H9 (cell line): ENCODE measurements at regions not wholly inside any gene's neighbourhood (a gene's known extent, or its start where the extent isn't known, plus 50 kb on each side); places are given as distances from the start of the nearest gene placed in this dataset.

Source experiments
- DNase-seq: peaks from one replicate; pipeline ENCODE4 v3.0.0-alpha.2; 2017
- H2AFZ ChIP-seq: one replicate; pipeline ENCODE4 v1.6.1; 2013; ENCODE audit warnings: mild to moderate bottlenecking, low read length, control low read depth, moderate library complexity
- H2AK5ac ChIP-seq: 2 replicates; pipeline ENCODE4 v1.6.1; 2013; ENCODE audit warnings: low read length, control low read depth, mixed read lengths; ENCODE audit not compliant: insufficient read length
- H2BK120ac ChIP-seq: one replicate; pipeline ENCODE4 v1.6.1; 2013; ENCODE audit warnings: low read depth, mild to moderate bottlenecking, low read length, control low read depth, inconsistent platforms; ENCODE audit not compliant: poor library complexity, severe bottlenecking
- H2BK12ac ChIP-seq: 2 replicates; pipeline ENCODE4 v1.6.1; 2013; ENCODE audit warnings: low read length, control low read depth, mixed read lengths, low read depth; ENCODE audit not compliant: insufficient read length
- H2BK15ac ChIP-seq: 2 replicates; pipeline ENCODE4 v1.6.1; 2013; ENCODE audit warnings: low read depth, low read length, control low read depth
- H2BK20ac ChIP-seq: one replicate; pipeline ENCODE4 v1.6.1; 2013; ENCODE audit warnings: low read depth, mild to moderate bottlenecking, low read length, control low read depth, inconsistent platforms; ENCODE audit not compliant: poor library complexity, severe bottlenecking
- H2BK5ac ChIP-seq: 2 replicates; pipeline ENCODE4 v1.6.1; 2013; ENCODE audit warnings: low read length, control low read depth, mixed read lengths; ENCODE audit not compliant: insufficient read length
- H3K14ac ChIP-seq: 2 replicates; pipeline ENCODE4 v1.6.1; 2013; ENCODE audit warnings: low read length, control low read depth; ENCODE audit not compliant: insufficient read depth
- H3K18ac ChIP-seq: 2 replicates; pipeline ENCODE4 v1.6.1; 2013; ENCODE audit warnings: low read depth, mild to moderate bottlenecking, mixed read lengths, low read length, control low read depth; ENCODE audit not compliant: insufficient read length
- H3K23ac ChIP-seq: 2 replicates; pipeline ENCODE4 v1.6.1; 2013; ENCODE audit warnings: low read length, control low read depth, mixed read lengths, low read depth; ENCODE audit not compliant: insufficient read length
- H3K23me2 ChIP-seq: 2 replicates; pipeline ENCODE4 v1.6.1; 2013; ENCODE audit warnings: low read depth, mild to moderate bottlenecking, mixed read lengths, low read length, control low read depth; ENCODE audit not compliant: insufficient read length, poor library complexity, severe bottlenecking
- H3K27ac ChIP-seq: 2 replicates; pipeline ENCODE4 v1.5.1; 2013; ENCODE audit warnings: low read length, control low read depth, mixed read lengths, low read depth; ENCODE audit not compliant: insufficient read length
- H3K27me3 ChIP-seq: 2 replicates; pipeline ENCODE4 v1.6.1; 2013; ENCODE audit warnings: low read length, control low read depth, inconsistent platforms; ENCODE audit not compliant: insufficient read depth
- H3K4ac ChIP-seq: 2 replicates; pipeline ENCODE4 v1.6.1; 2013; ENCODE audit warnings: low read depth, mild to moderate bottlenecking, control low read depth, inconsistent platforms, low read length, moderate library complexity
- H3K4me1 ChIP-seq: 2 replicates; pipeline ENCODE4 v1.6.1; 2013; ENCODE audit warnings: low read length, control low read depth, inconsistent platforms; ENCODE audit not compliant: insufficient read depth
- H3K4me2 ChIP-seq: 2 replicates; pipeline ENCODE4 v1.6.1; 2013; ENCODE audit warnings: low read length, control low read depth, mixed read lengths; ENCODE audit not compliant: insufficient read length, insufficient read depth
- H3K56ac ChIP-seq: 2 replicates; pipeline ENCODE4 v1.6.1; 2013; ENCODE audit warnings: low read depth, mild to moderate bottlenecking, mixed read lengths, low read length, control low read depth; ENCODE audit not compliant: insufficient read length
- H3K79me1 ChIP-seq: 2 replicates; pipeline ENCODE4 v1.6.1; 2013; ENCODE audit warnings: low read depth, mild to moderate bottlenecking, moderate library complexity, low read length, control low read depth, inconsistent platforms; ENCODE audit not compliant: insufficient read depth, poor library complexity, severe bottlenecking
- H3K79me2 ChIP-seq: 2 replicates; pipeline ENCODE4 v1.6.1; 2013; ENCODE audit warnings: low read length, control low read depth, inconsistent platforms; ENCODE audit not compliant: insufficient read depth
- H3K9ac ChIP-seq: 2 replicates; pipeline ENCODE4 v1.6.1; 2013; ENCODE audit warnings: low read length, control low read depth, mixed read lengths; ENCODE audit not compliant: insufficient read length; ENCODE audit errors: extremely low read depth
- H3K9me3 ChIP-seq: one replicate; pipeline ENCODE4 v1.6.1; 2013; ENCODE audit warnings: low read depth, low read length, inconsistent platforms; ENCODE audit not compliant: control insufficient read depth
- H3T11ph ChIP-seq: one replicate; pipeline ENCODE4 v1.6.1; 2013; ENCODE audit warnings: mild to moderate bottlenecking, low read length, control low read depth, inconsistent platforms
- H4K20me1 ChIP-seq: one replicate; pipeline ENCODE4 v1.6.1; 2013; ENCODE audit not compliant: control insufficient read depth, insufficient read length, insufficient read depth
- H4K5ac ChIP-seq: 2 replicates; pipeline ENCODE4 v1.6.1; 2013; ENCODE audit warnings: low read depth, mild to moderate bottlenecking, mixed read lengths, low read length, control low read depth; ENCODE audit not compliant: insufficient read length
- H4K8ac ChIP-seq: replicated peaks from 2 replicates; pipeline ENCODE4 v1.6.1; 2013; ENCODE audit warnings: low read length, control low read depth, mixed read lengths, low read depth; ENCODE audit not compliant: insufficient read length
- H4K91ac ChIP-seq: 2 replicates; pipeline ENCODE4 v1.6.1; 2013; ENCODE audit warnings: low read depth, mild to moderate bottlenecking, moderate library complexity, mixed read lengths, low read length, control low read depth; ENCODE audit not compliant: insufficient read length
- H3K27ac Mint-ChIP-seq, 3 experiments: 2 replicates in 2 of 3; 3 replicates in 1 of 3; pipeline ENCODE4 v1.8.0; 2020 to 2021; ENCODE audit warnings: mixed read lengths in 3 of 3, mild to moderate bottlenecking in 1 of 3, moderate library complexity in 1 of 3
- H3K27me3 Mint-ChIP-seq: 2 replicates; pipeline ENCODE4 v1.8.0; 2021; ENCODE audit warnings: low read depth, mild to moderate bottlenecking, moderate library complexity, mixed read lengths
- H3K36me3 Mint-ChIP-seq, 3 experiments: 2 replicates in 2 of 3; 3 replicates in 1 of 3; pipeline ENCODE4 v1.8.0; 2020 to 2021; ENCODE audit warnings: low read depth in 3 of 3, mixed read lengths in 3 of 3; ENCODE audit not compliant: insufficient read depth in 1 of 3
- H3K4me1 Mint-ChIP-seq, 2 experiments: 2 replicates each; pipeline ENCODE4 v1.8.0; 2020; ENCODE audit warnings: mixed read lengths in 2 of 2
- H3K4me3 Mint-ChIP-seq, 2 experiments: 2 replicates in 1 of 2; 3 replicates in 1 of 2; pipeline ENCODE4 v1.8.0; 2020 to 2021; ENCODE audit warnings: mild to moderate bottlenecking in 2 of 2, mixed read lengths in 2 of 2, moderate library complexity in 1 of 2
- H3K9me3 Mint-ChIP-seq, 2 experiments: 2 replicates in 1 of 2; 3 replicates in 1 of 2; pipeline ENCODE4 v1.8.0; 2020; ENCODE audit warnings: mild to moderate bottlenecking in 2 of 2, mixed read lengths in 2 of 2, moderate library complexity in 1 of 2
- WGBS: extraction: QIAGEN DNeasy Blood & Tissue Kit; methylation state at CpG from one replicate; pipeline ENCODE4 v1.1.7; 2013; ENCODE audit warnings: missing lambda C conversion rate, low lambda C conversion rate, mixed read lengths; ENCODE audit not compliant: insufficient read length; ENCODE audit errors: extremely low coverage; 5-methylcytosine and 5-hydroxymethylcytosine counted together
- TF ChIP-seq, protein P1 (sequence below): fragments of 200-600 bp; sonication (generic); conservative IDR thresholded peaks from 3 replicates; pipeline ENCODE4 v1.8.0; 2021; ENCODE audit warnings: antibody characterized with exemption, mild to moderate bottlenecking

DNA sequence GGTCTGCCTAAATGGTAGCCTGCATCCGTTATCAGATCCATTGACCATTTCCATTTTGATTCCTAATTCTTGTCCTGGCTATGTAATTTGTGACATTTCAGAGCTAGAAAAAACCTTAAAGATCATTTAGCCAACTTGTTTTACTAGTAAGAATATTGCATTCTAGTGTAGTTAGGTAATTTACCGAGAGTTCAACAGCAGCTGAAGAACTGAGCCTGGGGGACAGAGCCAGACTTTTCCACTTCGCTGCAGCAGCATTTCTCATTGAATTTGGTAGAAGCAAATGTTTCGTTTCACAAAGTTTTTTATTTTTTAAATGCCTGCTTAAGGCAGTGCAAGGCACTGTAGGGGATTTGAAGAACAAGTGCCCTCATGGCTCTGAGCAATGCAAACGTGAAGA lies 59.2 kb upstream of the MARCHF10 start:
- TF ChIP-seq, protein P1, sequence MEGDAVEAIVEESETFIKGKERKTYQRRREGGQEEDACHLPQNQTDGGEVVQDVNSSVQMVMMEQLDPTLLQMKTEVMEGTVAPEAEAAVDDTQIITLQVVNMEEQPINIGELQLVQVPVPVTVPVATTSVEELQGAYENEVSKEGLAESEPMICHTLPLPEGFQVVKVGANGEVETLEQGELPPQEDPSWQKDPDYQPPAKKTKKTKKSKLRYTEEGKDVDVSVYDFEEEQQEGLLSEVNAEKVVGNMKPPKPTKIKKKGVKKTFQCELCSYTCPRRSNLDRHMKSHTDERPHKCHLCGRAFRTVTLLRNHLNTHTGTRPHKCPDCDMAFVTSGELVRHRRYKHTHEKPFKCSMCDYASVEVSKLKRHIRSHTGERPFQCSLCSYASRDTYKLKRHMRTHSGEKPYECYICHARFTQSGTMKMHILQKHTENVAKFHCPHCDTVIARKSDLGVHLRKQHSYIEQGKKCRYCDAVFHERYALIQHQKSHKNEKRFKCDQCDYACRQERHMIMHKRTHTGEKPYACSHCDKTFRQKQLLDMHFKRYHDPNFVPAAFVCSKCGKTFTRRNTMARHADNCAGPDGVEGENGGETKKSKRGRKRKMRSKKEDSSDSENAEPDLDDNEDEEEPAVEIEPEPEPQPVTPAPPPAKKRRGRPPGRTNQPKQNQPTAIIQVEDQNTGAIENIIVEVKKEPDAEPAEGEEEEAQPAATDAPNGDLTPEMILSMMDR: no peak
- Histone ChIP-seq H3T11ph (no peak overlapping the region), H3K23me2 (no peaks in the 10 kb centered on the region), H4K5ac (no peak overlapping the region), H2AFZ (no peak overlapping the region), H3K27ac (no peak overlapping the region), H4K91ac (no peak overlapping the region), H4K8ac (no peak overlapping the region), H2AK5ac (no peak overlapping the region), H3K4me1 (0 out of 2 replicates have a peak, but pooled peaks cover 3% of the 10 kb centered on the region), H3K56ac (no peak overlapping the region), H3K18ac (no peak overlapping the region), H3K14ac (no peak overlapping the region), H2BK15ac (no peak overlapping the region), H3K79me1 (no peaks in the 10 kb centered on the region), H2BK12ac (no peak overlapping the region), H2BK5ac (no peak overlapping the region), H3K27me3 (no peaks in the 10 kb centered on the region), H3K4ac (no peak overlapping the region), H3K79me2 (no peaks in the 10 kb centered on the region), H3K9ac (no peak overlapping the region), H4K20me1 (no peaks in the 10 kb centered on the region), H3K23ac (no peak overlapping the region), H3K4me2 (no peak overlapping the region), H3K9me3 (no peaks in the 10 kb centered on the region), H2BK20ac (no peak overlapping the region), H2BK120ac (no peak overlapping the region)
- no peak overlapping the region for H3K4me3 Mint-ChIP-seq
- H3K27me3 Mint-ChIP-seq: peaks cover 7% of the 10 kb centered on the region
- H3K27ac Mint-ChIP-seq: no peak overlapping the region
- H3K9me3 Mint-ChIP-seq: no peaks in the 10 kb centered on the region
- WGBS: no CpG with 5 or more reads among the region's 5 CpGs
- peaks cover 15 to 17% of the 10 kb centered on the region in 2 experiments for H3K4me1 Mint-ChIP-seq
- H3K36me3 Mint-ChIP-seq: no peaks in the 10 kb centered on the region
- DNase-seq: no peak
